ENCODE measurements at regions not wholly inside any gene's neighbourhood (a gene's known extent, or its start where the extent isn't known, plus 50 kb on each side); places are given as distances from the start of the nearest gene placed in this dataset.

DNA sequence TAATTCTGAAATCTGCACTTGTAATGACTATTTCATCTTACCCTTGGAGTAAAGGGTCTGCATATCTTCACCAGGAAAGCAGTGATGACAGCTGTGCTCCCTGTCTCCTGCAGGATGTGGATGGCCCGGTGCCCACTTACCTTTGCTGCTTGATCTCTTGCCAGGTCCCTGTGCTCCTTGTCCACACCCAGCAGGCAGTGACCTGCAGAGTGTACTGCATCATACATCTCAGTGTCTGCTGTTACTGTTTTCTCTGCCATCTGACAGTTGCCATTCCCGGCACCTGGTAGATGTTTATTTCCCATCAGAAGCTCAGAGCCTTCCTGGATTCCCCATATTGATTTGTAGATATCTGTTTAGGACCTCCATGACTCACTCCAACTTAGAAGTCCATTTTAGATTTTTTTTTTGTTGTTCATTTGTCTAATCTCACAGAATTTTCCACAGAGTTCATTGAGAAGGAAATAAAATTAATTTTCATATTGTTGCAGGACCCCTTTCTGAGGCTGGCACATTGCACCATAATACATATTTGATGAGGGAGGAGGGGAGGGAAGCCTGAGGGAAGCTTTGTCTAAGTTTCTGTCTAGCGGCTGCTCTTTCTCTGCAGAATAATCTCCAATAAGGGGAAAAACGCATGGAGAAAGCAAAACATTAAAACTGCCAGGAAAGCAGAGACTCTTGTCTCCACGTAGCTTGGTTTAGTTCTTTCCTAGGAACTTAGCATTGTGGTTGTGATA, 697.5 kb upstream of the RAB6C start:
- no peak for DNase-seq (ENCODE audit: extremely low read depth in 1 of 2, low read depth in 1 of 2)

DNA sequence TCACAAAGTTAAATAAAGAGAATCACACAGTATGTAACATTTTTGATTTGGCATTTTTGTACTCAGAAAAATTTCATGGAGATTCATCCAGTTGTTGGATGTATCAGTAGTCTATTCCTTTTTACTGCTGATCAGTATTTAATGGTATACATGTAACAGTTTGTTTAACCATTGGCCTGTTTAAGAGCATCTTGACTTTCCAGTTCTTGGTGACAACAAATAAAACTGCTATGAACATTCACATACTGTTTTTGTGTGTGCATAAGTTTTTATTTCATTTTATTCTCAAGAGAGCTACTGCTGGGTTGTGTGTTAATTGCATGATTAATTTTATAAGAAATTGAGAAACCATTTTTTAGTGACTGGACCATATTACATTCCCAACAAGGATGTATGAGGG, 694.5 kb upstream of the RAB6C start:
- DNase-seq (ENCODE audit: extremely low read depth in 1 of 2, low read depth in 1 of 2): no peak

DNA sequence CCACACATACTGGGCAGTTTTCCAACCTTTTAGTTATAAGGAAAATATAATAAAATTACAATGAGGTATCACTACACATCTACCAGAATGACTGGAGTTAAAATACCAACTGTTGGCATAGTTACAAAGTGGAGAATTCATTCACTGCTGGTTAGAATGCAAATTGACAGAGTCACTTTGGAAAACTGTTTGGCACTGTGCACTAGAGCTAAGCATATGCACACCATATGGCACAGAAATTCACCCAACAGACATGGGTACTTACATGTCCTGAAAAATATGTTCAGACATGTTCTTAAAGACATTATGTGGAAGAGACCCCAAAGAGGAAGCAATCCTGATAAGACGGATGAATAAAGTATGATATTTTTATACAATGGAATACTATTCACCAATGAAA, 686.1 kb upstream of the RAB6C start:
- no peak for DNase-seq (ENCODE audit: extremely low read depth in 1 of 2, low read depth in 1 of 2)

DNA sequence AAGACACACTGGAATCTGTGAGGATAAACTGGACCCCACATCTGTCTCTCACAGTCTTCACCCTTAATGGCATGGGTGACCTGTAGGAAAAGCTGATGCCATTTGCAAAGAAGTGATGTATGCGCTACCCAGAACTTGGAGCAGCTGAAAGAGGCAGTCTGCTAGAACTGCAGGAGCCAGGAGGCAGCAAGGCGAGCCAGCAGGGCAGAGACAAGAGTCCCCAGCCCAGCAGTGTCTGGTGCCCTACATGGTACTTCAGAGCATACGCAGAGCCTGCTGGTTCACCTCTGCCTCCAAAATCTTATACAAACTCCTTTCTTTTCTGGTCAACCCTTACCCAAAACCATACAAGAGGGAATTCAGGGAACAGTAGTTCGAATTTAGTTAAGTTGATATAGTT, 683.1 kb upstream of the RAB6C start:
- DNase-seq (ENCODE audit: extremely low read depth in 1 of 2, low read depth in 1 of 2): no peak

DNA sequence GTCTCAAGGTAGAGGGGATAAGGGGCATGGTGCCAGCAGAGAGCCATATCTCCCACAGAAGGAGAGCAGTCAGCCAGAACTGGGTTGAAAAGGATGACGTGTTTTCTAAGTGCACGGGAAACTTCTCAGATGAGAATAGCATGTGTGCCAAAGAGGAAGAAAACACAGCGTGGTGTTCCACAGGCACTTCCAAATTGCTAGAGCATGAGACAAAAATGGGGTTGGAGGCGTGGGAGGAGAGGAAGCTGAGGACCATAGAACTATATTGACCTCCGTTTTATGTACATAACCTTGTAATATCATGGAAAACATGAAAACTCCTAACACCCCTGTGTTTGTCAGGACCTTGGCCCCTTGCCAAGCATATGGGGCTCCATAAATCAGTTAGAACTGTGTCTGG, 682.7 kb upstream of the RAB6C start:
- DNase-seq (ENCODE audit: extremely low read depth in 1 of 2, low read depth in 1 of 2): no peak

DNA sequence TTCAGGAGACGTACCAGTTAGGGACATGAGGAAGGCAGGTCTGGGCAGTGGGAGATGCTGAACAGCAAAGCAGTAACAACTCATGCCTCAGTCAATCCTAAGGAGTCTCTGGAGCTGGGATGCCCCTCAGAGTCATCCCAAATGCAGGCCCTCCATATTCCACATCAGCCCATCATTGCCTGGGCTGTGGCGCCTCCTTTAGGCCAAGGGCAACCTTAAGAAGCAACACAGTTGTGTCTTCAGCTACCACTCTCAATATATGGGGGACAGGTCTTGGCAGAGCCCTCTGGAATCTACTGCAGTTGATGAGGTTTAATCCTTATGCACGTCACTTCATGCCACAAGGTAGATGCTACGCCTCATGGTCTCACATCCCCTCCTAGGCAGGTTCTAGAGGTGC, 682.0 kb upstream of the RAB6C start:
- DNase-seq (ENCODE audit: extremely low read depth in 1 of 2, low read depth in 1 of 2): no peak

DNA sequence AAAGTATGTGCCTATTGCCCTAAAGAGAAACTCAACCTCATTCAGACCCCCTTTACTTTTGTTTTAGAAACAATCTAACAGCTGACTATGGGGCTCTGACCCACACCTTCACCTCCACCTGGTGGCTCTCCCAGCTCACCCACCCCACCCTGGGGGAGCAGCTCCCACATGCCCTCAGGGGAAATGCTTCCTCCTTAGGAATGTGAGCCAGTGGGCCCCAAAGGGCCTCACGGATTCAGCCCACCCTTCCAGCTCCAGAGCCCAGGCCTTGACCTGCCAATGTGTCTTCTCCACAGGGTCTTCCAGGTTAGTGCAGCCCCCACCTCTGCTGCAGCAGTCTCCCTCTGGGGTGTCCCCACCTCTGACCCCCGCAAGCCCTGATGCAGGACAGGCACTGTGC, 680.1 kb upstream of the RAB6C start:
- DNase-seq (ENCODE audit: extremely low read depth in 1 of 2, low read depth in 1 of 2): no peak

DNA sequence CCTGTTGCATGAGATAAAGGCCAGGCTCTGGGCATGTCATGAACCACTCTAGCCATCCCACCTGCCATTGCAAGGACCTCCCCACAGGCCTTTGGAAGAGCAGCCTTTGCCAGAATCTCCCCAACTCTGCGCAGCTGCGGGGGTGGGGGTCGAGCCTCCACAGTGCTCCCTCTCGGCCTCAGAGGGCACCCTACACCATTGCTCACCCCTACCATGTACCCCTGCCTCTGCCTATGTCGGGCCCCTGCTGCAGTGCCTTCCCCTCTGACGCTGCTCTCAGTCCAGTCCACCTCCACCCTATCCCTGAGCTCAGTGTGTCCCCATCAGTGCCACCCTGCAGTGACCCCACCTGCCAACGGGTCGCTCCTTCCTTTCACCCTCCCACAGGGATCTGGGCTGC, 679.7 kb upstream of the RAB6C start:
- no peak for DNase-seq (ENCODE audit: extremely low read depth in 1 of 2, low read depth in 1 of 2)

DNA sequence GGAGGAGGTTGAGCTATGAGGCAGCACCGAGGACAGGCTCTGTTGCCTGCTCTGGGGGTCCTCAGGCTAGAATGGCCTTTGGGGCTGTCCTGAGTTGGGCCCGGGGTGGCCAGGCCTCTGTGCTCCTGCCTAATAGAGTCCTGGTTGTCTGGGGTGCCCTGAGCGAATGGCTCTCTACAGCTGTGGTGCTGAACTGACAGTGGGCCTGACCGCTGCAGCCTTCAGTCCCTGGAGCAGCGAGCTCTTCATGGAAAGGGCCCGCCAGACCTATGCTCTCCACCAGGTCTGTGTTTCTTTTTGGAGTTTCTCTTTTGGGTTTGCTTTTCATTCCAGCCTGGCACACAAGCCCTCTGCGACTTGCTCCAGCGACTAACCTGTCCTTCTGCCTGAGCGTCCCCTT, 679.0 kb upstream of the RAB6C start:
- DNase-seq (ENCODE audit: extremely low read depth in 1 of 2, low read depth in 1 of 2): no peak

DNA sequence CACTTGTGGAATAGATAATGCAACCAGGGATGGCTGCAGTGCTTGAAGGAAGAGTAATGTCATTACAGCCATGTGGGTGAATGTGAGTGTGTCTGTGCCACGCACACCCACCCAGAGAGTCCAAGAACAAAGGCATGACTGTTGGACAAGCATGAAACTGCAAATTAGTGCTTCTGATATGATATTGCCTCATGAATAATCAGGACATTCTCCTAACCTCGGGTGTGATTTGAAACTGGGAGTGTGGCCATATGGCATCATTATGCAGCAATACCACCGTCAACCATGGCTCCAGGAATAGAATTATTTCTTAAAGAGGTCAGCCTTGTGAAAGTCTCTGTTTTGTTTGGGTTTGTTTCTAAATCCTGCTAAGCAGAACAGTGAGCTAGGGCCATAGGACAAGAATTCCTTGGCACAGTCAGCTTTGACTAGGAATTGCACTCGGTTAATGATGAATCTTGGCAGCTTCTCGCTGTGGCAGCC, 678.0 kb upstream of the RAB6C start:
- no peak for DNase-seq (ENCODE audit: extremely low read depth in 1 of 2, low read depth in 1 of 2)

DNA sequence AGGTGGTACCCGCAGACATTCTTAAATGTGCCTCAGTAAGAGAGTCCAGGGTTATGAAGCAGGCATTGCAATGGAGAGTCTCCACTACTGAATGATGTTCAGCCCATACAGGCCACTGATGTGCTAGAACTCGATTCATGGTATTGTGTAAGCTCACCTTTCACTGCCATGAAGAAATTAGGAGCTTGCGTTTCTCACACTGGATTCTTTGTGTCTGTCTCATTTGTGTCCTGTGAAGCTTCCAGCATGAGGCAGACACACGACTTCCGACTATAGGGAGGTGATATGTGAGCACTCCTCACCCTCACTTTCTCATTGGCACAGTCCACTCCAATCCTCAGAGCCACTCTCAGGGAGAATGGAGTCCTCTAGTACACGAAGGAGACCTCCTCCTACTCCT, 677.4 kb upstream of the RAB6C start:
- DNase-seq (ENCODE audit: extremely low read depth in 1 of 2, low read depth in 1 of 2): no peak

DNA sequence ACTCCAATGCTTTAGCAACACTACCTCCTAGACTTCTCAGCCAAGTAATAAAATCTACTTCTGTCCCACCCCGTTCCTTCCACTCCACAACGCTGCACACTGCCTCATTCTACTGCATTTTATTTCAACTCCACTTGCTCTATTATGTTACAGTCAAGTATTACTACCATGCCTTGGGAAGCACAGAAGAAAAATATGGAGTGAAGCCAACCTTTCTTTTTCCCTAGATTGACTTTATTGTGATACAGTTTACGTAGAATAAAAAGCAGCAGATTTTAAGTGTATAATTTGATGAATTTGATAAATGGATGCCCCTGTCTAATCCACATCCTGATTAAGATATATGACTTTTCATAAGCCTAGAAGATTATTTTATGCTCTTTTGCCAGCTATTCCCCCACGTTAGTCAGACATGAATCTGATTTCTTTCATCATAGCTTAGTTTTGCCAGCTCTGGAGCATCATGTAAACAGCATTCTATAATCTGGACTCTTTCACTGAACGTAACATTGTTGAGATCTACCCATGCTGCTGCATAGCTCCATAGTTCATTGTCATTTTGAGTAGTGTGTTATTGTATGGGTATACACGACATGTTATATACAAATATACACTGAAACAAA, 676.8 kb upstream of the RAB6C start:
- DNase-seq (ENCODE audit: extremely low read depth in 1 of 2, low read depth in 1 of 2): no peak

DNA sequence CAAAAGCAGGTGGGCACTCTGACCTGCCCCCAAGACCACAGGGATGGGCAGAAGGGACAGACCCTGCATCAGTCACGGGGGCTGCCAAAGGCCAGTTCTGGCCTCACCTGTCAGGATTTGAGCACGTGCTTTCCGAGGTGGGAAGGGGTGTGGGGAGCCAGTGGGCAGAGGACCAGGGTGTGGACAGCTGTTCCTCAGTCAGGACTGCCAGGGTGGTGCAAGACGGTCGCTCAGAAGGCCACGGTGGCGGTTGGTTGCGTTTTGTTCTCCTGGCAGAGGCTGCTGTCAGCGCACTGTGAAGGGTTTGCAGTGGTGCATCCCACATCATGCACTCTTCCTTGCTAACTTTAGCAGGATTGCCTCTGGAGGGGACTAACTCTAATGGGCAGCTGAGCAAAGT, 665.3 kb upstream of the RAB6C start:
- no peak for DNase-seq (ENCODE audit: extremely low read depth in 1 of 2, low read depth in 1 of 2)

DNA sequence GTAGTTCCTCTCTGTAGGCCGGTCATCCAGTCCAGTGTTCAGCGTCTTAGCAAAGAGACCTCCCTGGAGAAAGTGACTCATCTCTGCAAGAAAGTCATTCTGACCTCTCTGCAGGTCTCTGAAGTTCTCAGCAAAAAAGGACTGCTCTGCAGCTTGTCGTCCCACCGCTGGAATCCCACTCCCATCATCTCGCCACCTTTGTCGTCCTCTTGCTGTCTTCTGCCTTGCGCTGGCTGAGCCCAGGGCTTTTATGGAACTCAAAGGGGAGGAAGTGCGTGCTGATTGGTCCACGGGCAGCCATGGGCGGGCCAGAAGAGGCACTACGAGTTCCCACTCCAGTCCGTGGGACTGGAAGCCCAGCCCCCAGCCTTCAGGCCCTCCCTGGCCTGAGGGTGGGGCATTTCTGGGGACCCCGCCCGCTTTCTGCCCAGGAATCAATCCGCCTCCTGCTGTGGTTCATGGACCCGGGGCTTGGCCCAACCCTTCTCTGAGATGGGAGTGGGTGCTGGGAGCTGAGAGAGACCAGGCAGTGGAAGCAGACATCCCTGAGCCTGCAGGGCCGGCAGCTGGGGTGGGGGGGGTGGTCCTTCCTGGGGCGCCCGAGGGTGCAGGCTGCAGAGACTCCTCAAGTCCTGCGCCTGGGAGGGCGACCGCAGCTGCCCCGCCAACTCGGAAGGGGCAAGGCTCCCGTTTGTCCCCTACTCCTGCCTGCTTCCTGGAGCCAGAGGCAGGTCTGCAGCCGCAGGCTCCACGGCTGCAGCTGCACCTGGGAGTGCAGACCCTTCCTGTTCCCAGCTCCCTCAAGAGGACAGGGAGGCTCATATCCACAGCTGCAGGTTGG, 660.7 kb upstream of the RAB6C start:
- no peak for DNase-seq (ENCODE audit: extremely low read depth in 1 of 2, low read depth in 1 of 2)

DNA sequence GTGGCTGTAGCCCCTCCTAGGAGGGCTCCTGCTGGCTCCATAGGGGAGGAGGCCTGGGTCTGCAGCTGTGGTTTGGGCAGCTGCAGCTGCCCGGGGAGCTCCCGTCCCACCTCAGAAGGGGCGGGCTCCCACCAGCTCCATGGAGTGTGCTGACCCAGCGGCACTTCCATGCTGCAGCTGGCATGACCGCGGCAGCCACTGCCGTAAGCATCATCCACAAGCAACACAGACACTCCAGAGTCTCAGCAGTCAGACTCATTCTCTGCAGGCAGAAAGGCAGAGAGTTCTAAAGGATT, 660.1 kb upstream of the RAB6C start:
- no peak for DNase-seq (ENCODE audit: extremely low read depth in 1 of 2, low read depth in 1 of 2)

DNA sequence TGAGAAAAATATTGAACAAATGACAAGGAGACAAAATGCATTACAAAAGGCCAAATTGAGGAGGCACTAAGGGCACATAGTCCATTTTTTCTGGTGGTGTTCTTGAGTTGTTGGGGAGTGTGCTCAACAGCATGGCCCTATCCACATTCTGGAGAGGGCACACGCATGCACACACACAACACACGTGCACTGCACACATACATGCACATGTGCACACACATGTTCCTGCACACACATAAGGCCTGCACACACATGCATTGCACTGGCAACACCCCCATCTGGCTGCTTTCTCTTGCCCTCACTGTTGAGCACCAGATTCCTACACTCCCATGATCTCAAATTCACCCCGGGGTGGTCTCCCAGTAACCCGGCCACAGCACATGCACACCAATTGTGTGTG, 659.2 kb upstream of the RAB6C start:
- DNase-seq (ENCODE audit: extremely low read depth in 1 of 2, low read depth in 1 of 2): no peak

DNA sequence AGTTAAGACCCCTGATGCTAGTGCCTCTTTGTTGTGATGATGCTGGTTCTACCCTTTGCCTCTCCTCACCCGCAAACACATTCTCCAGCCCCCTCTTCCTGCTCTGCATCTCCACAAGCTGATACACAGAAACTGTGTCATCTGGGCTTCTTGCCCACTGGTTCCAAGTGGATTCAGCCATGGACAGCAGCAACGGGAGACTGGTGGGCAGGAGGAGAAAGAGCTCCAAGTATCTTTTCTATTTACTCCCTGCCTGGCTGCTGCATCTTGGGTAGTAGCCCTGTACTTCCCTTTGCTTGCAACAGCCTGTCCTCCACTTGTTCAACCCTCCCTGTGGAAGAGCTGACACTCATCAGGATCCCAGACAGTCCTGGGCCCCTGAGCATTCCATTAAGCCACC, 655.1 kb upstream of the RAB6C start:
- DNase-seq (ENCODE audit: extremely low read depth in 1 of 2, low read depth in 1 of 2): no peak

DNA sequence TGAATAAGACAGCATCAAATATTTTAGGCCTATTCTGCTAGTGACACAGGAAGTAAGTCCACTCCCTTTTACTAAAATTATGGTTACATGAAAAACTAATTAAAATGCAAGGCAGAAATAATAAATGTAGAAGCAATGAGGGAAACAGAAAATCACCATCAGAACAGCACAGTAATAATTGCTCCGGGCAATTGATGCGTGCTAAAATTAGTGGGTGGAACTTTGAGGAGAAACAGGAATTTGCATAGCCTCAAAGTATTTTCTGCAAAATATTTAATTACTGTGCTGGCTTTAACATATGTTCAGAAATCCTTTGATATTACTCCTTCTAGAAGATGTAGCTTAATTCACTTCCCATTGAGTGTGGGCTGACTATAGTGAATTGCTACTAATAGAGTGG, 654.3 kb upstream of the RAB6C start:
- no peak for DNase-seq (ENCODE audit: extremely low read depth in 1 of 2, low read depth in 1 of 2)

DNA sequence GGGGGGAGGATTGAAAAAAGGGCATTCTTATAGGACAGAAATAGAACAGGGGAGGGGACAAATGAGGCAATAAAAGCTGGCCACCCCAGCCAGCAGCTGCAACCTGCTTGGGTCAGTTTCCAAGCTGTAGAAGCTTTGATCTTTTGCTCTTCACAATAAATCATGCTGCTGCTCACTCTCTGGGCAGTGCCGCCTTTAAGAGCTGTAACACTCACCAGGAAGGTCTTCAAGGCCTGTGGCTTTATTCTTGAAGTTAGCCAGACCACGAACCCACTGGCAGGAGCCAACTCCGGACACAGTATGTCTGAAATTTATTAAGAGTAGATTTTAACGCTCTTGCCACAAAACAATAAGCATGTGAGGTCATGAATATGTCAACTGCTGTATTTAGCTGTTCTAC, 649.9 kb upstream of the RAB6C start:
- DNase-seq (ENCODE audit: extremely low read depth in 1 of 2, low read depth in 1 of 2): no peak

DNA sequence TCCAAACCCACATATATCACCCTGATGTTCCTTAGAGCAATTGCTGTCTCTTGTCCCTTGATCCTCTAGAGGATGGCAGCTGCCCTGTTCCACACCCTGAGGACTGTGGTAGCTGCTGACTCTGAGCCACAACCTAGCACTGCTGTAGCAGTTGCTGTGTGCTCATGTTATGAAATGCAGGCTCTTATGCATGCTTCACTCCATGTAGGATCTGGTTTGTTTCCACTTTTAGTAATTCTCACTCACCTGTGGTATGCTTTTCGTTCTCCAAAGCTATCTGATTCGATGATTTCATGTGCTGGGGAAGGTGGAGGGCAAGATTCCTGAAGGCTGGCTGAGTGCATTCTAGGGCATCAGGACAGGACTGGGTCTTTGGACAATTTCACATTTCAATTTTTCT, 649.0 kb upstream of the RAB6C start:
- DNase-seq (ENCODE audit: extremely low read depth in 1 of 2, low read depth in 1 of 2): no peak

DNA sequence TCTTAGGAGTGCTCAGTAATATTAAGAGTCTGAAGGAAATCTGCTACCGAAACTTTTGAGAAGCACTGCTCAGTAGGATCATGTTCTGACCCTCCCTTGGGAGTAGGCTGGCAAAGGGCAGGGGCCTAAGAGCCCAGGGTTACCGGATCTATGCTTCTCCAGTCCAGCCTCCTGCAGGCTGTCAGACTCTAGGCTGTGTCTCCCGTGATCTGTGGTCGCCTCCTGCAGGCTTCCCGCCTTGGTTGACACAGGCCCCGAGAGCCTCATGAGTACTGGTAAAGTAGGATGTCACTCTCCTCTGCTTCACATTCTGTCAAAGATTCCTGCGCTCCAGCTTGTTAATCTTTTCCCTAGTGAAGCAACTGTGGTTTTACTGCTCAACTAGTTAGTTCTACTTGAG, 647.8 kb upstream of the RAB6C start:
- no peak for DNase-seq (ENCODE audit: extremely low read depth in 1 of 2, low read depth in 1 of 2)

DNA sequence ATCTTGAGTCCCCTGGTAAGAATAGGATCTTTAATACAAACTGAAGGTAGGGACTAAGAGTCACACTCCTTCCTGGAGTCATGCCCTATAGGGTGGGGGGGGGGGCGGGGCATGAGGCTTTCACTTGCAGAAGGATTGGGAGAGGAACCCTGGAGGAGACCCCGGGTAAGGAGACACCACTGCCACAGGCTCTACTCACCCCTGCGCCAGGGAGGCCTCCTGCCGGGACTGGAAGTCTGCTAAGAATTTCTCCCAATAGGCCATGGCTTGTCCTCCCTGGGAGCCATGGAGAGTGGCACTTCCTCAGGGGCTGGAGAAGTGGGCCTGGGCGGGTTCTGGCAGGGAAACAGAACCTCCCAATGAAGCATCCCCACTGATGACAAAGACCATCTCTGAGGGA, 645.3 kb upstream of the RAB6C start:
- DNase-seq (ENCODE audit: extremely low read depth in 1 of 2, low read depth in 1 of 2): no peak

Measured in stimulated activated CD8-positive, alpha-beta memory T cell treated with anti-CD3 and anti-CD28 coated beads, Interleukin-7, amount 100 ng/mL, for 48 hours (primary cell).